Stomach smooth muscle (tissue), 2 donors: ENCODE measurements at regions not wholly inside any gene's neighbourhood (a gene's known extent, or its start where the extent isn't known, plus 50 kb on each side); places are given as distances from the start of the nearest gene placed in this dataset.

Experiments
- H3K27ac ChIP-seq: one replicate; pipeline ENCODE4 v1.7.0; 2013; ENCODE audit warnings: mild to moderate bottlenecking, low read length, inconsistent platforms
- H3K27me3 ChIP-seq, 2 donors: one replicate each; pipeline ENCODE4 v1.7.0; 2013; ENCODE audit warnings: low read length in 2 of 2; ENCODE audit not compliant: insufficient read depth in 2 of 2, control insufficient read depth in 1 of 2
- H3K36me3 ChIP-seq, 2 donors: one replicate each; pipeline ENCODE4 v1.7.0; 2013; ENCODE audit warnings: low read length in 2 of 2; ENCODE audit not compliant: control insufficient read depth in 2 of 2, insufficient read depth in 2 of 2
- H3K4me1 ChIP-seq: one replicate; pipeline ENCODE4 v1.7.0; 2013; ENCODE audit warnings: low read length; ENCODE audit not compliant: control insufficient read depth, insufficient read depth
- H3K4me3 ChIP-seq, 2 donors: one replicate each; pipeline ENCODE4 v1.7.0; 2013; ENCODE audit warnings: low read length in 2 of 2
- H3K9ac ChIP-seq, 2 donors: one replicate each; pipeline ENCODE4 v1.7.0; 2013; ENCODE audit warnings: low read length in 2 of 2, mild to moderate bottlenecking in 1 of 2
- H3K9me3 ChIP-seq, 2 donors: one replicate each; pipeline ENCODE4 v1.7.0; 2013; ENCODE audit warnings: low read length in 2 of 2; ENCODE audit not compliant: control insufficient read depth in 2 of 2
- donor health status: healthy.
- donor health status: Pancreatic carcinoma.

GRCh38 chr9:115601434-115601833, 483.5 kb upstream of the TNC start:
- no peaks in the 10 kb centered on the region for H3K36me3 ChIP-seq
- no peak overlapping the region for H3K4me3 ChIP-seq
- no peaks in the 10 kb centered on the region for H3K27me3 ChIP-seq
- H3K27ac ChIP-seq = no peak overlapping the region
- H3K4me1 ChIP-seq = no peaks in the 10 kb centered on the region
- no peak overlapping the region for H3K9ac ChIP-seq
- H3K9me3 ChIP-seq = no peaks in the 10 kb centered on the region

DNA sequence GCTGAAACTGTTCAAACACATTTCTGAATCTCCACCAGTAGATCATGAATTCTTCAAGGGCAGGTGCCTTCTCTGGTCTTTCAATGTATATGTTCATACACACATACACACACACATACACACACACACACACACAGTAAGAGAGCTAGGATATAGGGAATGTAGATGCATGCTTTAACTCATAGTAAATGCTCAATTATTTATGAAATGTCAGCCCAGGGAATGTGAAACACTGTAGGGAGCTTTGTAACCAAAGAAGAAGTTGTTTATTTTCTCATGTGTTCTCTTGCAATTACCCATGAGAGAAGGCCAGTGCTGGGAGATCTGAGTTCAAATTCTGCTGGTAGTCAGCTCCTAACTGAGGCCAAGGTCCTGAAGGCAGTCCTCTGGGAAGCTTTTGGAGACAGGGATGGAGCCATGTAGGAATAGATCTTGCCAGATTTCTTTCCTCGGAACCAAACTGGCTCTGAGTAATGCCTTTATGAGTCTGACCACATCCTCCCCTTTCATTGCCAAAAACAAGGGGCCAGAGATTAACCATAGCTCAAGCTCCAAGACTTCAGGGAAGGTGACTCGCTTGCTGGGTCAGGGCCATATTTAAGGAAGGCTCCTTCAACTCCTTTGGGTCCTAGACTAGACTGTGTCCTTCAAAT, 487.0 kb upstream of the TNC start:
- Histone ChIP-seq H3K4me1 (no peaks in the 10 kb centered on the region), H3K9ac (no peak overlapping the region), H3K4me3 (no peak overlapping the region), H3K36me3 (no peaks in the 10 kb centered on the region), H3K9me3 (no peaks in the 10 kb centered on the region), H3K27me3 (no peaks in the 10 kb centered on the region), H3K27ac (no peak overlapping the region)

DNA sequence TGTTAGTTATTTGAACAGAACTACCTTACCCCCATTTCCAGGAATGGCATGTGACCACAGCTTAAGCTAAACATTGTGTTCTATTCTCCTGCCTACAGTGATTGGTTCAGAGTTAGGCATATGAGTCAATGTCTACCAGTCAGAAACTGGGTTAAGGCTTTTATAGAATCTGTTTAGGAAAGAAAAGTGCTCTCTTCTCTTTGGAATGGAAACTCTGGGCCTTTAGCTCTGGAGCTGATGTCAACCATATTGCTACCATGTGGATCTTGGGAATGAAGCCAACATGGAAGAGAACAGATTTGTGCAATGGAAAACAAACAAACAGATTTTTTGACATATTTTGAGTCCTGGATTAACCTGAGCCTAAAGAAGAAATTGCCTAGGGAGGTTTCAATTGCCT, 488.9 kb upstream of the TNC start:
- no peak overlapping the region for H3K4me3 ChIP-seq
- no peaks in the 10 kb centered on the region for H3K36me3 ChIP-seq
- H3K27me3 ChIP-seq = no peaks in the 10 kb centered on the region
- no peaks in the 10 kb centered on the region for H3K9me3 ChIP-seq
- no peak overlapping the region for H3K27ac ChIP-seq
- no peaks in the 10 kb centered on the region for H3K4me1 ChIP-seq
- no peak overlapping the region for H3K9ac ChIP-seq

DNA sequence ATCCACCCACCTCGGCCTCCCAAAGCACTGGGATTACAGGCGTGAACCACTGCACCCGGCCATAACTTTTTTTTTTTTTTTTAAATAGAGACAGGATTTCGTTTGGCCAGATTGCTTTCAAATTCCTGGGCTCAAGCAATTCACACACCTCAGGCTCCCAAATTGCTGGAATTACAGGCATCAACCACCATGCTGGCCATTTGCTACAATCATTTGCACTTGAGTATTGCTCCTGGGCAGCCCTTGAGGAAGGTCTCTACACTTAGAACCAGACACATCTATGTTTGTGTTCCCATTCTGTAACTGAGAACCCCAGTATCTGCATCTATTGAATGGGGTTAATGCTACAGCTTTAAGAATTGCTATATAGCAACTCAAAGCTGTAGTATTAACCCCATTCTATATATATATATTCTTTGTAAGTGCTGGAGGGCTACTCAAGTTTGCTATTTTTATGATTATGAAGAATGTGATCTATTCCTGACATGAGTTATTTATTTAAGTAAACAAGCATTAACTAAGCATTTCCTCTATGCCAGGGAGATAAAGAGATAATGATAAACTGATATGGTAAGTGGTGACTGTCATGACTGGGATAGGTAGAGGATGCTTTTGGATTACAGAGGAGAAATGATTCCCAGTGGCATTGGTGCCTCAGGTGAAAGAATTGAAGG, 496.5 kb upstream of the TNC start:
- Histone ChIP-seq H3K4me1 (no peaks in the 10 kb centered on the region), H3K9ac (no peak overlapping the region), H3K9me3 (no peaks in the 10 kb centered on the region), H3K36me3 (no peaks in the 10 kb centered on the region), H3K27me3 (peaks cover 0 to 2% of the 10 kb centered on the region in 2 donors), H3K4me3 (no peak overlapping the region), H3K27ac (no peak overlapping the region)

DNA sequence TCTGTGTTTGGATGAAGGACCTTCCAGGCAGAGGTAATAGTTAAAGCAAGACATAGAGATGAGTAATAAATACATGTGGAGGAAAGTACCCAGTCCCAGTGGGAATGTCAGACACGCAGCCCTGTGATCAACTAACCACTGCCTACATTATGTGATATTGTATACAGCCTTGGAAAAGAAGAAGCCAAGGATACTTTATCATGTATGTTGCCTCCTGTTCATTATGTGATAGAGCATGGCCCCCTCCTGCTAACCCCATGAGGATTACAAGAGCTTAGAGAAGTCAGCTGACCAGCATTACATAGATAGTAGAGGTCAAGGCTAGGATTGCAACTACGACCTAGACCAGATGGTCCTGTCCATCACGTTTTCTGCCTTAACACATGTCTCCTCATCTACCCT, 497.0 kb upstream of the TNC start:
- Histone ChIP-seq H3K9ac (no peak overlapping the region), H3K4me1 (no peaks in the 10 kb centered on the region), H3K27ac (no peak overlapping the region), H3K36me3 (no peaks in the 10 kb centered on the region), H3K27me3 (peaks cover 0 to 2% of the 10 kb centered on the region in 2 donors), H3K4me3 (no peak overlapping the region), H3K9me3 (no peaks in the 10 kb centered on the region)

GRCh38 chr9:115615821-115616665, 498.1 kb upstream of the TNC start:
- Histone ChIP-seq H3K4me1 (no peaks in the 10 kb centered on the region), H3K36me3 (no peaks in the 10 kb centered on the region), H3K9ac (no peak overlapping the region), H3K4me3 (no peak overlapping the region), H3K27ac (no peak overlapping the region), H3K9me3 (no peaks in the 10 kb centered on the region), H3K27me3 (peaks cover 0 to 2% of the 10 kb centered on the region in 2 donors)

DNA sequence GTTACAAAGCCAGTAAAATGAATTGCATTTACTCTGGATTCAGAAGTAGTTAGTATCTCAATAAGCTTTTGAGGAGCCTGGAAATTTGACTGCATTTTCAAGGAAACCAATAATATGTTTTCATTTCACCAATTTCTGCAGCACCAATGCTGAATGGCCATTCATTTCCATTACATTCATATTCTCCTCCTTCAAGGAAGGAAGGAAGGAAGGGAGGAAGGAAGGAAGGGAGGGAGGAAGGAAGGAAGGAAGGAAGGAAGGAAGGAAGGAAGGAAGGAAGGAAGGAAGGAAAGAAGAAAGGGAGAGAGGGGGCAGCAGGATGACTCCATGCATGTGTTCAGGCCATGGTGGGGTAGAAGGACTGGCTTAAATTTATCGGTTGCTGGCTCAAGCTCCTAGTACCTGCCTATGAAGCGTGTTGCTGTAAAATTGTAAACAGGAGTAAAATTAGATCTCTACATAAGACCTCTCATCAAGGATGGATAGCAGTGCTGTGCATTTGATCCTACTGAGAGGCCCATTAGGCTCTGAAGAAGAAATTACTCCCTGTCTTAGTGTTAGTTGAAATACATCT, 498.8 kb upstream of the TNC start:
- Histone ChIP-seq H3K36me3 (no peaks in the 10 kb centered on the region), H3K27ac (no peak overlapping the region), H3K9ac (no peak overlapping the region), H3K4me1 (no peaks in the 10 kb centered on the region), H3K27me3 (peaks cover 0 to 2% of the 10 kb centered on the region in 2 donors), H3K4me3 (no peak overlapping the region), H3K9me3 (no peaks in the 10 kb centered on the region)

GRCh38 chr9:115625251-115625650, 507.3 kb upstream of the TNC start:
- Histone ChIP-seq H3K27me3 (no peaks in the 10 kb centered on the region), H3K4me3 (no peak overlapping the region), H3K4me1 (no peaks in the 10 kb centered on the region), H3K27ac (no peak overlapping the region), H3K9me3 (peaks cover 0 to 6% of the 10 kb centered on the region in 2 donors), H3K9ac (no peak overlapping the region), H3K36me3 (no peaks in the 10 kb centered on the region)

DNA sequence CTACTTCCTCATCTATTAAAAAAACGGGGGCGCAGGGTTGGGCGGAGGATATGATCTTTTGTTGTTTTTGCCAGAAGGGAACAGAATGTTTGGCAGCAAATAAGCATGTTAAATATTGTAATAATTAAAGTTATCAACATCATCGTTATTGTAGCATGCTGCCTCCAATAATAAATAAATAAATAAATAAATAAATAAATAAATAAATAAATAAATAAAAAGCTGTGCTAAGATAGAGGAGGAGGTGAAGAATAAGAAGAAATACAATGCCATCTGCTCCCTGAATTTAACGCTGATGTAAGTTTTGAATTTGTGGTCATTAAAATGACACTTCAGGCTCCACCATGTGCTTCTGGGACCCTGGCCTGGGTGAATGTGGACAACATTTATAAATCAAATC, 508.0 kb upstream of the TNC start:
- H3K4me1 ChIP-seq = no peaks in the 10 kb centered on the region
- no peak overlapping the region for H3K4me3 ChIP-seq
- peaks cover 0 to 6% of the 10 kb centered on the region in 2 donors for H3K9me3 ChIP-seq
- no peaks in the 10 kb centered on the region for H3K36me3 ChIP-seq
- no peak overlapping the region for H3K27ac ChIP-seq
- H3K9ac ChIP-seq = no peak overlapping the region
- H3K27me3 ChIP-seq = no peaks in the 10 kb centered on the region

DNA sequence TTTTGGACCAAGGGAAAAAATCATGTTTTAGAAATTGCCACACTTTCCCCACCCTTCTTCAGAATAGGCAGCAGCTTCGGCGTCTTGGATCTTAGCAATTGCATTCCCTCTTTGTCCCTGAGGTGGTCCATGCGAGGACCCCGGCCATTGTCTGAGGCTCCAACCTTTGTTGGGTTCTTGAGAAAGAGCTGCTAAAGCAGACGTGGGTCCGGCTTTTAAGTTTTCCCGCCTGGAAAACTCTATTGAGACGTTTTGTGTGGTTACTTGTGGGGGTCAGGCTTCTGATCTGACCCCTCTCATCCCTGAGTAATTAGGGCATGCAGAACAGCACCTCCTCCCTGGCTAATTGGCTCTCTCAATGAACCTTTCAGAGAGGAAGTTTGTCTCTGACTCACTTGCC, 509.6 kb upstream of the TNC start:
- no peaks in the 10 kb centered on the region for H3K36me3 ChIP-seq
- no peak overlapping the region for H3K9ac ChIP-seq
- no peak overlapping the region for H3K4me3 ChIP-seq
- H3K27me3 ChIP-seq = no peaks in the 10 kb centered on the region
- no peaks in the 10 kb centered on the region for H3K4me1 ChIP-seq
- no peak overlapping the region for H3K27ac ChIP-seq
- H3K9me3 ChIP-seq = peaks cover 0 to 2% of the 10 kb centered on the region in 2 donors
